ENCODE measurements at regions not wholly inside any gene's neighbourhood (a gene's known extent, or its start where the extent isn't known, plus 50 kb on each side); places are given as distances from the start of the nearest gene placed in this dataset.
"Not testable (repeated sequence)": the region's sequence is repeated elsewhere in the genome, so short reads cannot be mapped to it uniquely, and the experiment has no call there.

GRCh38 chr7:91397096-91397495, 132.9 kb downstream of the FZD1 start:
- Mint-ChIP-seq H3K27ac (no peak overlapping the region), H3K4me1 (ENCODE audit: low read depth) (no peaks in the 10 kb centered on the region), H3K27me3 (ENCODE audit: insufficient read depth) (no peaks in the 10 kb centered on the region), H3K9me3 (no peaks in the 10 kb centered on the region), H3K36me3 (ENCODE audit: low read depth) (no peaks in the 10 kb centered on the region), H3K4me3 (no peak overlapping the region)
- DNase-seq (ENCODE audit: low spot score) = no peak
- intact Hi-C loops (cut with micrococcal nuclease) = no loop called here

- Mint-ChIP-seq H3K27me3 (ENCODE audit: insufficient read depth) (no peaks in the 10 kb centered on the region), H3K27ac (no peak overlapping the region), H3K9me3 (no peaks in the 10 kb centered on the region), H3K4me1 (ENCODE audit: low read depth) (no peaks in the 10 kb centered on the region), H3K4me3 (no peak overlapping the region), H3K36me3 (ENCODE audit: low read depth) (no peaks in the 10 kb centered on the region)
- DNase-seq (ENCODE audit: low spot score) = no peak
- intact Hi-C loops (cut with micrococcal nuclease) = no loop called here
Observed at GRCh38 chr7:91397612-91398011, 133.4 kb downstream of the FZD1 start.

- Mint-ChIP-seq H3K27ac (no peak overlapping the region), H3K4me1 (ENCODE audit: low read depth) (no peaks in the 10 kb centered on the region), H3K36me3 (ENCODE audit: low read depth) (no peaks in the 10 kb centered on the region)
Observed at GRCh38 chr7:91398341-91398740, 134.1 kb downstream of the FZD1 start.

GRCh38 chr7:91405092-91405788, 141.0 kb downstream of the FZD1 start:
- Mint-ChIP-seq H3K4me3 (no peak overlapping the region), H3K27me3 (ENCODE audit: insufficient read depth) (peaks cover 3% of the 10 kb centered on the region), H3K27ac (no peak overlapping the region), H3K4me1 (ENCODE audit: low read depth) (no peaks in the 10 kb centered on the region), H3K36me3 (ENCODE audit: low read depth) (no peaks in the 10 kb centered on the region), H3K9me3 (no peaks in the 10 kb centered on the region)
- intact Hi-C loops (cut with micrococcal nuclease) = no loop called here
- DNase-seq (ENCODE audit: low spot score) = no peak

More at GRCh38 chr7:91398341-91398740, 134.1 kb downstream of the FZD1 start:
- DNase-seq (ENCODE audit: low spot score) = no peak
- no peak overlapping the region for H3K4me3 Mint-ChIP-seq
- no peaks in the 10 kb centered on the region for H3K9me3 Mint-ChIP-seq
- intact Hi-C loops (cut with micrococcal nuclease) = no loop called here
- H3K27me3 Mint-ChIP-seq (ENCODE audit: insufficient read depth) = peaks cover 3% of the 10 kb centered on the region

- intact Hi-C loops (cut with micrococcal nuclease); H3K27me3 Mint-ChIP-seq (ENCODE audit: insufficient read depth); H3K36me3 Mint-ChIP-seq (ENCODE audit: low read depth): not testable (repeated sequence)
Observed at GRCh38 chr7:91405873-91406272, 141.6 kb downstream of the FZD1 start.

GRCh38 chr7:91407942-91408341, 143.7 kb downstream of the FZD1 start:
- no peaks in the 10 kb centered on the region for H3K27me3 Mint-ChIP-seq (ENCODE audit: insufficient read depth)
- H3K36me3 Mint-ChIP-seq (ENCODE audit: low read depth) = no peaks in the 10 kb centered on the region
- no peaks in the 10 kb centered on the region for H3K4me1 Mint-ChIP-seq (ENCODE audit: low read depth)
- intact Hi-C loops (cut with micrococcal nuclease) = no loop called here
- no peaks in the 10 kb centered on the region for H3K9me3 Mint-ChIP-seq
- H3K4me3 Mint-ChIP-seq = no peak overlapping the region
- DNase-seq (ENCODE audit: low spot score) = no peak
- H3K27ac Mint-ChIP-seq = no peak overlapping the region

More at GRCh38 chr7:91405873-91406272, 141.6 kb downstream of the FZD1 start:
- not testable (repeated sequence) for H3K27ac Mint-ChIP-seq; DNase-seq (ENCODE audit: low spot score); H3K4me3 Mint-ChIP-seq; H3K9me3 Mint-ChIP-seq; H3K4me1 Mint-ChIP-seq (ENCODE audit: low read depth)

GRCh38 chr7:91408388-91409154, 144.3 kb downstream of the FZD1 start:
- H3K27ac Mint-ChIP-seq = no peak overlapping the region
- DNase-seq (ENCODE audit: low spot score) = no peak
- H3K4me1 Mint-ChIP-seq (ENCODE audit: low read depth) = no peaks in the 10 kb centered on the region
- no peaks in the 10 kb centered on the region for H3K27me3 Mint-ChIP-seq (ENCODE audit: insufficient read depth)
- H3K36me3 Mint-ChIP-seq (ENCODE audit: low read depth) = no peaks in the 10 kb centered on the region
- H3K4me3 Mint-ChIP-seq = no peak overlapping the region
- H3K9me3 Mint-ChIP-seq = no peaks in the 10 kb centered on the region
- intact Hi-C loops (cut with micrococcal nuclease) = no loop called here

GRCh38 chr7:91411060-91411459, 146.8 kb downstream of the FZD1 start:
- intact Hi-C loops (cut with micrococcal nuclease) = no loop called here
- Mint-ChIP-seq H3K36me3 (ENCODE audit: low read depth) (no peaks in the 10 kb centered on the region), H3K27ac (no peak overlapping the region), H3K4me3 (no peak overlapping the region), H3K27me3 (ENCODE audit: insufficient read depth) (no peaks in the 10 kb centered on the region), H3K9me3 (no peaks in the 10 kb centered on the region), H3K4me1 (ENCODE audit: low read depth) (no peaks in the 10 kb centered on the region)
- no peak for DNase-seq (ENCODE audit: low spot score)

- no peak overlapping the region for H3K27ac Mint-ChIP-seq
- H3K36me3 Mint-ChIP-seq (ENCODE audit: low read depth) = no peaks in the 10 kb centered on the region
- H3K4me3 Mint-ChIP-seq = no peak overlapping the region
- no peak for DNase-seq (ENCODE audit: low spot score)
- H3K27me3 Mint-ChIP-seq (ENCODE audit: insufficient read depth) = no peaks in the 10 kb centered on the region
- H3K9me3 Mint-ChIP-seq = no peaks in the 10 kb centered on the region
- intact Hi-C loops (cut with micrococcal nuclease) = no loop called here
- H3K4me1 Mint-ChIP-seq (ENCODE audit: low read depth) = no peaks in the 10 kb centered on the region
Observed at GRCh38 chr7:91412298-91412697, 148.1 kb downstream of the FZD1 start.

- intact Hi-C loops (cut with micrococcal nuclease) = no loop called here
- H3K4me1 Mint-ChIP-seq (ENCODE audit: low read depth) = no peaks in the 10 kb centered on the region
- no peak overlapping the region for H3K4me3 Mint-ChIP-seq
- DNase-seq (ENCODE audit: low spot score) = no peak
- no peak overlapping the region for H3K27ac Mint-ChIP-seq
- no peaks in the 10 kb centered on the region for H3K27me3 Mint-ChIP-seq (ENCODE audit: insufficient read depth)
- H3K36me3 Mint-ChIP-seq (ENCODE audit: low read depth) = no peaks in the 10 kb centered on the region
- no peaks in the 10 kb centered on the region for H3K9me3 Mint-ChIP-seq
Observed at GRCh38 chr7:91414734-91415133, 150.5 kb downstream of the FZD1 start.

- no peak for DNase-seq (ENCODE audit: low spot score)
- H3K36me3 Mint-ChIP-seq (ENCODE audit: low read depth) = no peaks in the 10 kb centered on the region
- H3K27ac Mint-ChIP-seq = no peak overlapping the region
- no peaks in the 10 kb centered on the region for H3K27me3 Mint-ChIP-seq (ENCODE audit: insufficient read depth)
- H3K4me3 Mint-ChIP-seq = no peak overlapping the region
- no peaks in the 10 kb centered on the region for H3K4me1 Mint-ChIP-seq (ENCODE audit: low read depth)
- H3K9me3 Mint-ChIP-seq = no peaks in the 10 kb centered on the region
- intact Hi-C loops (cut with micrococcal nuclease) = no loop called here
Observed at GRCh38 chr7:91416155-91416865, 152.1 kb downstream of the FZD1 start.

GRCh38 chr7:91420606-91421005, 156.4 kb downstream of the FZD1 start:
- no peaks in the 10 kb centered on the region for H3K36me3 Mint-ChIP-seq (ENCODE audit: low read depth)
- H3K4me1 Mint-ChIP-seq (ENCODE audit: low read depth) = no peaks in the 10 kb centered on the region
- no peaks in the 10 kb centered on the region for H3K27me3 Mint-ChIP-seq (ENCODE audit: insufficient read depth)
- intact Hi-C loops (cut with micrococcal nuclease) = no loop called here
- no peaks in the 10 kb centered on the region for H3K9me3 Mint-ChIP-seq
- H3K27ac Mint-ChIP-seq = no peak overlapping the region
- no peak overlapping the region for H3K4me3 Mint-ChIP-seq
- no peak for DNase-seq (ENCODE audit: low spot score)

GRCh38 chr7:91421018-91421417, 156.8 kb downstream of the FZD1 start:
- no peaks in the 10 kb centered on the region for H3K36me3 Mint-ChIP-seq (ENCODE audit: low read depth)
- no peak overlapping the region for H3K4me3 Mint-ChIP-seq
- H3K4me1 Mint-ChIP-seq (ENCODE audit: low read depth) = no peaks in the 10 kb centered on the region
- DNase-seq (ENCODE audit: low spot score) = no peak
- no peaks in the 10 kb centered on the region for H3K27me3 Mint-ChIP-seq (ENCODE audit: insufficient read depth)
- no peak overlapping the region for H3K27ac Mint-ChIP-seq
- H3K9me3 Mint-ChIP-seq = no peaks in the 10 kb centered on the region
- intact Hi-C loops (cut with micrococcal nuclease) = no loop called here
